ENCODE measurements at regions not wholly inside any gene's neighbourhood (a gene's known extent, or its start where the extent isn't known, plus 50 kb on each side); places are given as distances from the start of the nearest gene placed in this dataset.

GRCh38 chr1:88053065-88053464, 631.0 kb upstream of the PKN2 start:
- intact Hi-C loops (cut with DNase I): no loop called here
- no peak overlapping the region for H3K4me3 ChIP-seq
- no peaks in the 10 kb centered on the region for H3K9me3 ChIP-seq

GRCh38 chr1:88056881-88057280, 627.2 kb upstream of the PKN2 start:
- intact Hi-C loops (cut with DNase I): no loop called here
- peaks cover 5% of the 10 kb centered on the region for H3K4me1 ChIP-seq
- H3K4me3 ChIP-seq: no peak overlapping the region
- DNase-seq (ENCODE audit: extremely low spot score in 2 of 2): no peak
- no peak for TF ChIP-seq POLR2A (IDR thresholded peaks at IDR 0.05)
- no peak for TF ChIP-seq CTCF (IDR thresholded peaks at IDR 0.05)
- no peaks in the 10 kb centered on the region for H3K36me3 ChIP-seq
- H3K9me3 ChIP-seq: no peaks in the 10 kb centered on the region
- H3K27me3 ChIP-seq: no peaks in the 10 kb centered on the region
- H3K27ac ChIP-seq: no peak overlapping the region

More at GRCh38 chr1:88053065-88053464, 631.0 kb upstream of the PKN2 start:
- Histone ChIP-seq H3K36me3 (no peaks in the 10 kb centered on the region), H3K27ac (no peak overlapping the region), H3K27me3 (no peaks in the 10 kb centered on the region), H3K4me1 (no peaks in the 10 kb centered on the region)
- DNase-seq (ENCODE audit: extremely low spot score in 2 of 2): no peak
- no peak for TF ChIP-seq POLR2A (IDR thresholded peaks at IDR 0.05)
- no peak for TF ChIP-seq CTCF (IDR thresholded peaks at IDR 0.05)

GRCh38 chr1:88058205-88058604, 625.9 kb upstream of the PKN2 start:
- intact Hi-C loops (cut with DNase I): no loop called here
- no peak overlapping the region for H3K27ac ChIP-seq
- TF ChIP-seq CTCF (IDR thresholded peaks at IDR 0.05) (no peak), POLR2A (IDR thresholded peaks at IDR 0.05) (no peak), POLR2AphosphoS5 (IDR thresholded peaks at IDR 0.05; ENCODE audit: insufficient read depth in 1 of 2, low read depth in 1 of 2) (no peak)
- H3K36me3 ChIP-seq: no peaks in the 10 kb centered on the region
- no peak for DNase-seq (ENCODE audit: extremely low spot score in 2 of 2)
- no peaks in the 10 kb centered on the region for H3K27me3 ChIP-seq
- H3K9me3 ChIP-seq: no peaks in the 10 kb centered on the region
- peaks cover 5% of the 10 kb centered on the region for H3K4me1 ChIP-seq
- H3K4me3 ChIP-seq: no peak overlapping the region

GRCh38 chr1:88060112-88060673, 623.9 kb upstream of the PKN2 start:
- Histone ChIP-seq H3K27me3 (no peaks in the 10 kb centered on the region), H3K36me3 (no peaks in the 10 kb centered on the region), H3K4me3 (no peak overlapping the region), H3K27ac (no peak overlapping the region), H3K4me1 (peaks cover 5% of the 10 kb centered on the region), H3K9me3 (no peaks in the 10 kb centered on the region)
- intact Hi-C loops (cut with DNase I): no loop called here
- TF ChIP-seq POLR2A (IDR thresholded peaks at IDR 0.05): no peak
- TF ChIP-seq CTCF (IDR thresholded peaks at IDR 0.05): no peak
- no peak for TF ChIP-seq POLR2AphosphoS5 (IDR thresholded peaks at IDR 0.05; ENCODE audit: insufficient read depth in 1 of 2, low read depth in 1 of 2)
- no peak for DNase-seq (ENCODE audit: extremely low spot score in 2 of 2)

- Histone ChIP-seq H3K27ac (no peak overlapping the region), H3K4me3 (no peak overlapping the region), H3K36me3 (no peaks in the 10 kb centered on the region), H3K9me3 (no peaks in the 10 kb centered on the region), H3K4me1 (peaks cover 5% of the 10 kb centered on the region), H3K27me3 (no peaks in the 10 kb centered on the region)
- TF ChIP-seq POLR2A (IDR thresholded peaks at IDR 0.05): no peak
- TF ChIP-seq CTCF (IDR thresholded peaks at IDR 0.05): no peak
- peak in 1 of 2 donors; percentile 29 for TF ChIP-seq POLR2AphosphoS5 (IDR thresholded peaks at IDR 0.05; ENCODE audit: insufficient read depth in 1 of 2, low read depth in 1 of 2)
- no peak for DNase-seq (ENCODE audit: extremely low spot score in 2 of 2)
- intact Hi-C loops (cut with DNase I): no loop called here
These were observed 623.2 kb upstream of the PKN2 start for GRCh38 chr1:88060750-88061491.
